RWPE2 (cell line): ENCODE measurements at regions not wholly inside any gene's neighbourhood (a gene's known extent, or its start where the extent isn't known, plus 50 kb on each side); places are given as distances from the start of the nearest gene placed in this dataset.

Source experiments
- ATAC-seq: fragments of 200-7000 bp; cut with Tn5 transposase; 3 replicates; pipeline ENCODE4 v1.9.1; 2021; ENCODE audit warnings: low read depth
- DNase-seq: peaks from one replicate; pipeline ENCODE4 v3.0.0-alpha.2; 2020; ENCODE audit warnings: low spot score
- H3K27ac ChIP-seq: fragments of 450-650 bp; 2 replicates; pipeline ENCODE4 v1.5.1; 2017; ENCODE audit warnings: mild to moderate bottlenecking; ENCODE audit not compliant: poor library complexity, severe bottlenecking
- H3K27me3 ChIP-seq: fragments of 250-450 bp; sonication (Bioruptor Pico); 2 replicates; pipeline ENCODE4 v1.5.1; 2021; ENCODE audit warnings: mild to moderate bottlenecking, moderate library complexity; ENCODE audit not compliant: insufficient read depth, poor library complexity, severe bottlenecking
- H3K36me3 ChIP-seq: fragments of 250-450 bp; sonication (Bioruptor Pico); 2 replicates; pipeline ENCODE4 v1.5.1; 2020; ENCODE audit warnings: low read depth, mild to moderate bottlenecking, moderate library complexity
- H3K4me1 ChIP-seq: fragments of 250-450 bp; sonication (Bioruptor Pico); 2 replicates; pipeline ENCODE4 v1.5.1; 2021; ENCODE audit warnings: mild to moderate bottlenecking, moderate library complexity; ENCODE audit not compliant: insufficient read depth, poor library complexity, severe bottlenecking
- H3K4me3 ChIP-seq: fragments of 250-450 bp; sonication (Bioruptor Pico); 2 replicates; pipeline ENCODE4 v1.5.1; 2021; ENCODE audit warnings: mild to moderate bottlenecking, moderate library complexity; ENCODE audit not compliant: severe bottlenecking
- H3K9me3 ChIP-seq: fragments of 250-450 bp; sonication (Bioruptor Pico); 2 replicates; pipeline ENCODE4 v1.5.1; 2021; ENCODE audit warnings: mild to moderate bottlenecking, moderate library complexity; ENCODE audit not compliant: severe bottlenecking
- TF ChIP-seq, protein P1 (sequence below): fragments of 450-650 bp; IDR thresholded peaks from one replicate; pipeline ENCODE4 v1.5.1; 2017; ENCODE audit warnings: mild to moderate bottlenecking, moderate library complexity; ENCODE audit not compliant: poor library complexity, severe bottlenecking

- Histone ChIP-seq H3K27ac (no peak overlapping the region), H3K9me3 (no peaks in the 10 kb centered on the region), H3K36me3 (no peaks in the 10 kb centered on the region), H3K27me3 (no peaks in the 10 kb centered on the region), H3K4me1 (no peaks in the 10 kb centered on the region), H3K4me3 (no peak overlapping the region)
- no peak for ATAC-seq
- no peak for DNase-seq
- TF ChIP-seq, protein P1, sequence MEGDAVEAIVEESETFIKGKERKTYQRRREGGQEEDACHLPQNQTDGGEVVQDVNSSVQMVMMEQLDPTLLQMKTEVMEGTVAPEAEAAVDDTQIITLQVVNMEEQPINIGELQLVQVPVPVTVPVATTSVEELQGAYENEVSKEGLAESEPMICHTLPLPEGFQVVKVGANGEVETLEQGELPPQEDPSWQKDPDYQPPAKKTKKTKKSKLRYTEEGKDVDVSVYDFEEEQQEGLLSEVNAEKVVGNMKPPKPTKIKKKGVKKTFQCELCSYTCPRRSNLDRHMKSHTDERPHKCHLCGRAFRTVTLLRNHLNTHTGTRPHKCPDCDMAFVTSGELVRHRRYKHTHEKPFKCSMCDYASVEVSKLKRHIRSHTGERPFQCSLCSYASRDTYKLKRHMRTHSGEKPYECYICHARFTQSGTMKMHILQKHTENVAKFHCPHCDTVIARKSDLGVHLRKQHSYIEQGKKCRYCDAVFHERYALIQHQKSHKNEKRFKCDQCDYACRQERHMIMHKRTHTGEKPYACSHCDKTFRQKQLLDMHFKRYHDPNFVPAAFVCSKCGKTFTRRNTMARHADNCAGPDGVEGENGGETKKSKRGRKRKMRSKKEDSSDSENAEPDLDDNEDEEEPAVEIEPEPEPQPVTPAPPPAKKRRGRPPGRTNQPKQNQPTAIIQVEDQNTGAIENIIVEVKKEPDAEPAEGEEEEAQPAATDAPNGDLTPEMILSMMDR: no peak
Measured at GRCh38 chr2:7239078-7239477, 321.9 kb downstream of the RNF144A start.

- no peaks in the 10 kb centered on the region for H3K9me3 ChIP-seq
- ATAC-seq: no peak
- H3K4me3 ChIP-seq: no peak overlapping the region
- no peaks in the 10 kb centered on the region for H3K36me3 ChIP-seq
- DNase-seq: no peak
- TF ChIP-seq, protein P1: no peak
- H3K27ac ChIP-seq: no peak overlapping the region
- no peaks in the 10 kb centered on the region for H3K27me3 ChIP-seq
- H3K4me1 ChIP-seq: no peaks in the 10 kb centered on the region
Measured at GRCh38 chr2:7241041-7241745, 324.0 kb downstream of the RNF144A start.

- no peak for ATAC-seq
- Histone ChIP-seq H3K27me3 (no peaks in the 10 kb centered on the region), H3K4me3 (no peak overlapping the region), H3K4me1 (no peaks in the 10 kb centered on the region), H3K9me3 (no peaks in the 10 kb centered on the region), H3K36me3 (no peaks in the 10 kb centered on the region), H3K27ac (no peak overlapping the region)
- no peak for DNase-seq
- TF ChIP-seq, protein P1: no peak
Measured at GRCh38 chr2:7242189-7242867, 325.1 kb downstream of the RNF144A start.

GRCh38 chr2:7243276-7243675 is 326.1 kb downstream of the RNF144A start:
- Histone ChIP-seq H3K27ac (no peak overlapping the region), H3K4me3 (no peak overlapping the region), H3K4me1 (no peaks in the 10 kb centered on the region), H3K27me3 (no peaks in the 10 kb centered on the region), H3K9me3 (no peaks in the 10 kb centered on the region), H3K36me3 (no peaks in the 10 kb centered on the region)
- no peak for DNase-seq
- no peak for ATAC-seq
- TF ChIP-seq, protein P1: no peak

DNA sequence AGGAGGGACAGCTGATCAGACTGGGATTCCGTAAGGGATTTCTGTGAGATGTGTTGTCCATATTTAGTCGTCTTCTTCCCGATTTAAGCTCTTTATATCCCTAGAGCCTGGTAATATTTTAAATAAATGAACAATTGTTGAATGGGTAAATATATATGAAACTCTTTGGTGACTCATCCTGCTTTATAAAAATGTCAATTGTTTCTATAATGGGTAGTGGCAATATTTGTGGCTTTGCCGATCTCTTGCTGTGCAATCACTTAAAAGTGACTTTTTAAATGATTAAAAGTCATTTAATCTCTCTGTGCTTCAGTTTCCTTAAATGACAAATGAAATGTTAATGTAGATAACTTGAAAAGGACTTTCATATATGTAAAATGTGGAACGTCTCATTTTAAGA is 339.2 kb downstream of the RNF144A start:
- Histone ChIP-seq H3K4me3 (no peak overlapping the region), H3K4me1 (no peaks in the 10 kb centered on the region), H3K9me3 (no peaks in the 10 kb centered on the region), H3K27ac (no peak overlapping the region), H3K36me3 (no peaks in the 10 kb centered on the region), H3K27me3 (no peaks in the 10 kb centered on the region)
- DNase-seq (no peak), ATAC-seq (no peak)
- TF ChIP-seq, protein P1: no peak
